ENCODE measurements at regions not wholly inside any gene's neighbourhood (a gene's known extent, or its start where the extent isn't known, plus 50 kb on each side); places are given as distances from the start of the nearest gene placed in this dataset.

DNA sequence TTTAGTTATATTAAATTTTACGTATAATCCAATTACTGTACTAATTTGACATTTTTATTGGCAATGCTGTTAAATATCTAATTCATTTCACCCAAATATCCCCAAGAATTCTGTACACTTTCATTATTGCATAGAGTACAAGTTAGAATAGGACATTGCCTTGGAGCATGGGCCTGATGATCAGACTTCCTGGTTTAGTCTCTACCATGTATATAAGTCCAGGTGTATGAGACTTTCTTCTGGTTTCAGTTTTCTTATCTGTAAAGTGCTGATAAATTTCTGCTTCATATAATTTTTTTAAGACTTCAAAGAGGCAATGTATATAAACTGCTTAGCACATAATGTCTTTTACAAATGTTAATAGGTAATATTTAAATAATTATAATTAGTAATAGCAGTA, 179.4 kb downstream of the KLF12 start:
- intact Hi-C loops (cut with micrococcal nuclease) = no loop called here
- no peaks in the 10 kb centered on the region for H3K27me3 Mint-ChIP-seq (ENCODE audit: insufficient read depth, unreplicated experiment)
- no peak for DNase-seq (ENCODE audit: unreplicated experiment)
- no peaks in the 10 kb centered on the region for H3K36me3 Mint-ChIP-seq (ENCODE audit: insufficient read depth, unreplicated experiment)
- H3K9me3 Mint-ChIP-seq (ENCODE audit: unreplicated experiment) = no peaks in the 10 kb centered on the region
- H3K27ac Mint-ChIP-seq (ENCODE audit: low read depth, unreplicated experiment) = no peak overlapping the region
- no TSS peak for BruUV-seq (replicated peaks)
- no peak overlapping the region for H3K4me3 Mint-ChIP-seq (ENCODE audit: unreplicated experiment)
- CTCF ChIA-PET = no interaction called here
- H3K4me1 Mint-ChIP-seq (ENCODE audit: insufficient read depth, unreplicated experiment) = peaks cover 13% of the 10 kb centered on the region
- POLR2A ChIA-PET = no interaction called here
- TF ChIP-seq, protein P1, sequence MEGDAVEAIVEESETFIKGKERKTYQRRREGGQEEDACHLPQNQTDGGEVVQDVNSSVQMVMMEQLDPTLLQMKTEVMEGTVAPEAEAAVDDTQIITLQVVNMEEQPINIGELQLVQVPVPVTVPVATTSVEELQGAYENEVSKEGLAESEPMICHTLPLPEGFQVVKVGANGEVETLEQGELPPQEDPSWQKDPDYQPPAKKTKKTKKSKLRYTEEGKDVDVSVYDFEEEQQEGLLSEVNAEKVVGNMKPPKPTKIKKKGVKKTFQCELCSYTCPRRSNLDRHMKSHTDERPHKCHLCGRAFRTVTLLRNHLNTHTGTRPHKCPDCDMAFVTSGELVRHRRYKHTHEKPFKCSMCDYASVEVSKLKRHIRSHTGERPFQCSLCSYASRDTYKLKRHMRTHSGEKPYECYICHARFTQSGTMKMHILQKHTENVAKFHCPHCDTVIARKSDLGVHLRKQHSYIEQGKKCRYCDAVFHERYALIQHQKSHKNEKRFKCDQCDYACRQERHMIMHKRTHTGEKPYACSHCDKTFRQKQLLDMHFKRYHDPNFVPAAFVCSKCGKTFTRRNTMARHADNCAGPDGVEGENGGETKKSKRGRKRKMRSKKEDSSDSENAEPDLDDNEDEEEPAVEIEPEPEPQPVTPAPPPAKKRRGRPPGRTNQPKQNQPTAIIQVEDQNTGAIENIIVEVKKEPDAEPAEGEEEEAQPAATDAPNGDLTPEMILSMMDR (IDR thresholded peaks at IDR 0.05; ENCODE audit: unreplicated experiment) = no peak

DNA sequence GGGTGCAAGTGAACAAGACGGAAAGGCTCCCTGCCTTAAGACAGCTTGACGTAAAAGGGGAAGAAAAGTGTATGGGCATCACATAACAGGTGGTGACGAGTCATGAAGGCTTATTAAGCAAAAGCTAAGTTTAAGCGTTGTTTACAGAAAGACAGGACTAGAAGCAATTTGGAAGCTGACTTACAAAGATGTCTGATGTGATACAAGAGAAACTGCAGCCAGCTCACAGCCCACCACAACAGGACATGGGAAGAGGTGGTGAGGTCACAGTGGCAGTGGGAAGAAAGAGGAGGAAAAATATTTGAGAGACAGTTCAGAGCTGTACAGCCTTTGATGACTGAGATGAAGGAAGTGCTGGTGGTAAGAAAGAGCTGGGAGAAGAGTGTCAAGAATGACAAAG, 181.6 kb downstream of the KLF12 start:
- POLR2A ChIA-PET = no interaction called here

GRCh38 chr13:73948848-73949529, 185.2 kb downstream of the KLF12 start:
- TF ChIP-seq, protein P1 (IDR thresholded peaks at IDR 0.05; ENCODE audit: unreplicated experiment) = no peak
- intact Hi-C loops (cut with micrococcal nuclease) = no loop called here
- POLR2A ChIA-PET = no interaction called here
- Mint-ChIP-seq H3K4me1 (ENCODE audit: insufficient read depth, unreplicated experiment) (no peaks in the 10 kb centered on the region), H3K27ac (ENCODE audit: low read depth, unreplicated experiment) (no peak overlapping the region), H3K36me3 (ENCODE audit: insufficient read depth, unreplicated experiment) (no peaks in the 10 kb centered on the region), H3K27me3 (ENCODE audit: insufficient read depth, unreplicated experiment) (no peaks in the 10 kb centered on the region), H3K9me3 (ENCODE audit: unreplicated experiment) (no peaks in the 10 kb centered on the region), H3K4me3 (ENCODE audit: unreplicated experiment) (no peak overlapping the region)
- CTCF ChIA-PET = interaction anchor here (0.5 to 0.6 kb wide), 2 partner anchors 17 to 18 kb away, joined by 3 read pairs; no protein-coding TSS in a partner anchor
- DNase-seq (ENCODE audit: unreplicated experiment) = no peak
- no TSS peak for BruUV-seq (replicated peaks)

More for the DNA sequence above, 181.6 kb downstream of the KLF12 start:
- intact Hi-C loops (cut with micrococcal nuclease) = no loop called here
- H3K27ac Mint-ChIP-seq (ENCODE audit: low read depth, unreplicated experiment) = no peak overlapping the region
- CTCF ChIA-PET = interaction anchor here (0.7 kb wide), 1 partner anchor 33 kb away, joined by 4 read pairs; no protein-coding TSS in a partner anchor
- DNase-seq (ENCODE audit: unreplicated experiment) = no peak
- no peaks in the 10 kb centered on the region for H3K27me3 Mint-ChIP-seq (ENCODE audit: insufficient read depth, unreplicated experiment)
- no peaks in the 10 kb centered on the region for H3K9me3 Mint-ChIP-seq (ENCODE audit: unreplicated experiment)
- no TSS peak for BruUV-seq (replicated peaks)
- peaks cover 5% of the 10 kb centered on the region for H3K4me1 Mint-ChIP-seq (ENCODE audit: insufficient read depth, unreplicated experiment)
- TF ChIP-seq, protein P1 (IDR thresholded peaks at IDR 0.05; ENCODE audit: unreplicated experiment) = no peak
- no peak overlapping the region for H3K4me3 Mint-ChIP-seq (ENCODE audit: unreplicated experiment)
- no peaks in the 10 kb centered on the region for H3K36me3 Mint-ChIP-seq (ENCODE audit: insufficient read depth, unreplicated experiment)

- ChIA-PET CTCF (interaction anchor here (0.9 to 2.6 kb wide), 2 partner anchors 22 to 341 kb away, joined by 4 to 9 read pairs; no protein-coding TSS in a partner anchor), POLR2A (interaction anchor here (0.7 kb wide), 1 partner anchor 207 kb away, joined by 6 read pairs; no protein-coding TSS in a partner anchor)
- Mint-ChIP-seq H3K9me3 (ENCODE audit: unreplicated experiment) (no peaks in the 10 kb centered on the region), H3K4me3 (ENCODE audit: unreplicated experiment) (no peak overlapping the region), H3K27me3 (ENCODE audit: insufficient read depth, unreplicated experiment) (no peaks in the 10 kb centered on the region), H3K36me3 (ENCODE audit: insufficient read depth, unreplicated experiment) (no peaks in the 10 kb centered on the region), H3K4me1 (ENCODE audit: insufficient read depth, unreplicated experiment) (no peaks in the 10 kb centered on the region), H3K27ac (ENCODE audit: low read depth, unreplicated experiment) (no peak overlapping the region)
- DNase-seq (ENCODE audit: unreplicated experiment) = no peak
- TF ChIP-seq, protein P1 (IDR thresholded peaks at IDR 0.05; ENCODE audit: unreplicated experiment) = no peak
- intact Hi-C loops (cut with micrococcal nuclease) = loop anchor here (1.0 kb wide), 1 partner anchor 341 kb away; no protein-coding TSS in a partner anchor
- no TSS peak for BruUV-seq (replicated peaks)
Measured at GRCh38 chr13:73945871-73946270, 188.3 kb downstream of the KLF12 start.
